ENCODE measurements at regions not wholly inside any gene's neighbourhood (a gene's known extent, or its start where the extent isn't known, plus 50 kb on each side); places are given as distances from the start of the nearest gene placed in this dataset.

DNA sequence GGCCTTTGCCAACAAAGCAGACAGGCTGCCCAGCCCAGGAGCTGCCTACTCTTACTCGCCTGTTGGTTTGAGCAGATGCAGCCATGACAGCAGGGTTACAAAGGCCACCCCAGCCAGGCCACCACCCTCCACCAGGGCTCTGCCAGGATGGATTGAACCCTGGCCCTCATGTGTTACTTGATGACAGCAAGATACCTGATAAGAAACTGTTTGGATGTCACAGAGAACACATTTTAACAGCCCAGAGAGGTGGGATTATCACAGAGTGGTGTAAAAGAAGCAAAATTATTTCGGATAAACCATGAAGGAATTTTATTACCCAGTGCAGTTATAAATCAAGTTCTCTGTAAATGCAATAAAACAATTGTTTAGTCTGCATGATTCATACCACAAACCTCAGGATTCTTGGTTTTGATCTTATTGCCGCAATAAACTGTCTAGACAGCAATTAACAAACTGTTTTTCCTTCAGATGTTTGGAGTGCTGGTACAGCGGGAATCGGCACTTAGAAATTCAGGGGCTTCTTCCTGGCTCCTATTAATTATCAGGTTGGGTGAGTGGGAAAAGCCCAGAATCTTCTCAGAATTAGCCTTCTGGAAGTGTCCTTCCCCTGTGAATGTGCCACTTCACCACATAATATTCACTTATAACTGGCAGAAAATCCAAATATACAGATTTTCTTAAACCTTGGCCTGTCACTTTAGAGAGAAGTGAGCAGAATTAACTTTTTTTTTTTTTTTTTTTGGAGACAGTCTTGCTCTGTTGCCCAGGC lies 58.0 kb upstream of the SALL4 start:
- peak; percentile 70 for ATAC-seq
- TF ChIP-seq ZNF8 (CRISPR knock-in tag; IDR thresholded peaks at IDR 0.05), result no peak
- TF ChIP-seq ISL1 (CRISPR knock-in tag; IDR thresholded peaks at IDR 0.05), result peak; percentile 47; the same call in 1 of the 2 replicates
- no peak for TF ChIP-seq SNAI2 (CRISPR knock-in tag; IDR thresholded peaks at IDR 0.05)

DNA sequence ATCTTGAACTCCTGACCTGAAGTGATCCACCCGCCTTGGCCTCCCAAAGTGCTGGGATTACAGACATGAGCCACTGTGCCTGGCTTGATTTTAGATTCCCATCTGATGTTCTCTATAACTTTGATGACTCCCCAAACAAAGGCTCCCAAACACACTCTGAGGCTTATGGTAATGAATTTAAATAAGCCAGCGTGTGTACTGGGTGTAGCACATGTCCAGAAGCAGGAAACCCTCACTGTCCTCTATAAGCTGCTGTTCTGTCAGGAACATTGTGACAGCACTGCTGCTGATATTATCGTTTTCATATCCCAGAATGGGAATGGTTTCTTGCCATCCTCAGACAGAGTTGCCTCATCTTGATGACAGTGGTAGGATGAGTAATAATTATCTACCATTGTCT lies 54.1 kb upstream of the SALL4 start:
- TF ChIP-seq, protein P1, sequence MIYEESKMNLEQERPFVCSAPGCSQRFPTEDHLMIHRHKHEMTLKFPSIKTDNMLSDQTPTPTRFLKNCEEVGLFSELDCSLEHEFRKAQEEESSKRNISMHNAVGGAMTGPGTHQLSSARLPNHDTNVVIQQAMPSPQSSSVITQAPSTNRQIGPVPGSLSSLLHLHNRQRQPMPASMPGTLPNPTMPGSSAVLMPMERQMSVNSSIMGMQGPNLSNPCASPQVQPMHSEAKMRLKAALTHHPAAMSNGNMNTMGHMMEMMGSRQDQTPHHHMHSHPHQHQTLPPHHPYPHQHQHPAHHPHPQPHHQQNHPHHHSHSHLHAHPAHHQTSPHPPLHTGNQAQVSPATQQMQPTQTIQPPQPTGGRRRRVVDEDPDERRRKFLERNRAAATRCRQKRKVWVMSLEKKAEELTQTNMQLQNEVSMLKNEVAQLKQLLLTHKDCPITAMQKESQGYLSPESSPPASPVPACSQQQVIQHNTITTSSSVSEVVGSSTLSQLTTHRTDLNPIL (CRISPR knock-in tag; IDR thresholded peaks at IDR 0.05; ENCODE audit: low read depth), result no peak
- TF ChIP-seq ZFP30 (CRISPR knock-in tag; IDR thresholded peaks at IDR 0.05) (no peak), ISL1 (CRISPR knock-in tag; IDR thresholded peaks at IDR 0.05) (no peak), ZNF8 (CRISPR knock-in tag; IDR thresholded peaks at IDR 0.05) (no peak)
- TF ChIP-seq, protein P2, sequence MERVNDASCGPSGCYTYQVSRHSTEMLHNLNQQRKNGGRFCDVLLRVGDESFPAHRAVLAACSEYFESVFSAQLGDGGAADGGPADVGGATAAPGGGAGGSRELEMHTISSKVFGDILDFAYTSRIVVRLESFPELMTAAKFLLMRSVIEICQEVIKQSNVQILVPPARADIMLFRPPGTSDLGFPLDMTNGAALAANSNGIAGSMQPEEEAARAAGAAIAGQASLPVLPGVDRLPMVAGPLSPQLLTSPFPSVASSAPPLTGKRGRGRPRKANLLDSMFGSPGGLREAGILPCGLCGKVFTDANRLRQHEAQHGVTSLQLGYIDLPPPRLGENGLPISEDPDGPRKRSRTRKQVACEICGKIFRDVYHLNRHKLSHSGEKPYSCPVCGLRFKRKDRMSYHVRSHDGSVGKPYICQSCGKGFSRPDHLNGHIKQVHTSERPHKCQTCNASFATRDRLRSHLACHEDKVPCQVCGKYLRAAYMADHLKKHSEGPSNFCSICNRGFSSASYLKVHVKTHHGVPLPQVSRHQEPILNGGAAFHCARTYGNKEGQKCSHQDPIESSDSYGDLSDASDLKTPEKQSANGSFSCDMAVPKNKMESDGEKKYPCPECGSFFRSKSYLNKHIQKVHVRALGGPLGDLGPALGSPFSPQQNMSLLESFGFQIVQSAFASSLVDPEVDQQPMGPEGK (CRISPR knock-in tag; IDR thresholded peaks at IDR 0.05; ENCODE audit: borderline replicate concordance), result no peak

DNA sequence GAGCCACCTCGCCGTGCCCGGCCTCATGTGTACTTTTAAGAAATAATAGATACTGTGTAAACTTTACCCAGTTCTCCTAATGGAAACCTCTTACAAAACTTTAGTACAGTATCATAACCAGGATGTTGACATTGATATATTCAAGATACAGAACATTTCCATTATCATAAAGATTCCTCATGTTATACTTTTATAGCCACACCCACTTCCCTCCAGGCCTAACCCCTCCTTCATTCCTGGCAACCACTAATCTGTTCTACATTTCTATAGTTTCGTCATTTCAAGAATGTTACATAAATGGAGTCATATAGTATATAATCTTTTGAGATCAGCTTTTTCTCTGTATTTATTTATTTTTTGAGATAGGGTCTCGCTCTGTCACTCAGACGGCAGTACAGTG lies 52.6 kb upstream of the SALL4 start:
- no peak for ATAC-seq
- TF ChIP-seq SNAI2 (CRISPR knock-in tag; IDR thresholded peaks at IDR 0.05), result no peak
- no peak for TF ChIP-seq CSDC2 (CRISPR knock-in tag; IDR thresholded peaks at IDR 0.05)
- no peak for TF ChIP-seq ZNF70 (CRISPR knock-in tag; IDR thresholded peaks at IDR 0.05)
- no peak for TF ChIP-seq ZNF8 (CRISPR knock-in tag; IDR thresholded peaks at IDR 0.05)
- TF ChIP-seq ISL1 (CRISPR knock-in tag; IDR thresholded peaks at IDR 0.05), result no peak
- TF ChIP-seq GLIS3 (CRISPR knock-in tag; IDR thresholded peaks at IDR 0.05), result no peak
- no peak for TF ChIP-seq ESRRG (CRISPR knock-in tag; IDR thresholded peaks at IDR 0.05)
- TF ChIP-seq TOX (CRISPR knock-in tag; IDR thresholded peaks at IDR 0.05; ENCODE audit: borderline replicate concordance), result no peak
- no peak for TF ChIP-seq TCF4 (CRISPR knock-in tag; IDR thresholded peaks at IDR 0.05; ENCODE audit: borderline replicate concordance)
- no peak for TF ChIP-seq OSR1 (CRISPR knock-in tag; IDR thresholded peaks at IDR 0.05)
- no peak for TF ChIP-seq BACH2 (CRISPR knock-in tag; IDR thresholded peaks at IDR 0.05; ENCODE audit: borderline replicate concordance)

More for the DNA sequence above, 54.1 kb upstream of the SALL4 start:
- ATAC-seq, result no peak

All from SK-N-SH treated with all-trans-retinoic acid at 6 μM for 48 hours (cell line).